Ovary (tissue), 3 donors: ENCODE measurements at regions not wholly inside any gene's neighbourhood (a gene's known extent, or its start where the extent isn't known, plus 50 kb on each side); places are given as distances from the start of the nearest gene placed in this dataset.

Experiments
- POLR2A ChIP-seq: fragments of 450-650 bp; IDR thresholded peaks from one replicate; pipeline ENCODE4 v1.6.1; 2017; ENCODE audit warnings: antibody characterized with exemption, mild to moderate bottlenecking, moderate library complexity
- TF ChIP-seq, protein P1 (sequence below), 3 donors: fragments of 450-650 bp in 2 of 3; fragments of 200-600 bp in 1 of 3; IDR thresholded peaks; one replicate each; pipeline versions ENCODE4 v1.5.1 to v1.8.0; 2016 to 2022; ENCODE audit warnings: antibody characterized with exemption in 3 of 3, mild to moderate bottlenecking in 1 of 3
- donor health status: DM: no; HTN: no; CAD: no.

DNA sequence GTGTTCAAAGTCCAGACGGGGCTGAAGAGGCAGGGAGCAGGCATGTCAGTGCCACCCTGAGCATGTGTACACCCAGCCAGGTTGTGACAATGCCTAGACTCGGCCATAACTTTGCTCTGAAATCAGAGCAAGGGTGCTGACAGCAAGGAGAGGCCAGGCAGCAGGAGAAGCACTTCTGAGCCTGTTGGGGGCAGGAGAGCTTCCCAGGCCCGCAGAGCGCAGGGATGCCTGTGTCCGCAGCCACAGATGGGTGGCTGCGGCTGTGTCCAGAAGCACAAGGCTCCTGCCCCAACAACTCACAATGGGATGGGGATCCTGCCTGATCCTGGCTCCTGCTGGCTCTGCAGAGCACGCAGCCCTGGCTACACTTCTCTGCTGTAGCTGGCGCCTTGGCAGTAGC, 373.9 kb downstream of the CHSY3 start:
- TF ChIP-seq, protein P1, sequence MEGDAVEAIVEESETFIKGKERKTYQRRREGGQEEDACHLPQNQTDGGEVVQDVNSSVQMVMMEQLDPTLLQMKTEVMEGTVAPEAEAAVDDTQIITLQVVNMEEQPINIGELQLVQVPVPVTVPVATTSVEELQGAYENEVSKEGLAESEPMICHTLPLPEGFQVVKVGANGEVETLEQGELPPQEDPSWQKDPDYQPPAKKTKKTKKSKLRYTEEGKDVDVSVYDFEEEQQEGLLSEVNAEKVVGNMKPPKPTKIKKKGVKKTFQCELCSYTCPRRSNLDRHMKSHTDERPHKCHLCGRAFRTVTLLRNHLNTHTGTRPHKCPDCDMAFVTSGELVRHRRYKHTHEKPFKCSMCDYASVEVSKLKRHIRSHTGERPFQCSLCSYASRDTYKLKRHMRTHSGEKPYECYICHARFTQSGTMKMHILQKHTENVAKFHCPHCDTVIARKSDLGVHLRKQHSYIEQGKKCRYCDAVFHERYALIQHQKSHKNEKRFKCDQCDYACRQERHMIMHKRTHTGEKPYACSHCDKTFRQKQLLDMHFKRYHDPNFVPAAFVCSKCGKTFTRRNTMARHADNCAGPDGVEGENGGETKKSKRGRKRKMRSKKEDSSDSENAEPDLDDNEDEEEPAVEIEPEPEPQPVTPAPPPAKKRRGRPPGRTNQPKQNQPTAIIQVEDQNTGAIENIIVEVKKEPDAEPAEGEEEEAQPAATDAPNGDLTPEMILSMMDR (IDR thresholded peaks at IDR 0.05), result no peak
- no peak for TF ChIP-seq POLR2A
